DMS114 treated with DMSO at 0.1 percent for 48 hours (cell line): ENCODE measurements at regions not wholly inside any gene's neighbourhood (a gene's known extent, or its start where the extent isn't known, plus 50 kb on each side); places are given as distances from the start of the nearest gene placed in this dataset.

ENCODE experiments used
- DNase-seq: peaks from one replicate; lab custom pipeline; 2025; ENCODE audit not compliant: unreplicated experiment; lab: John Stamatoyannopoulos, UW

GRCh38 chr3:86733257-86733656 is 257.7 kb downstream of the VGLL3 start:
- DNase-seq: no peak

- DNase-seq: no peak
These were observed 259.4 kb downstream of the VGLL3 start for GRCh38 chr3:86731501-86731901.

GRCh38 chr3:86723433-86723832 is 267.5 kb downstream of the VGLL3 start:
- DNase-seq: no peak

GRCh38 chr3:86711634-86712033 is 279.3 kb downstream of the VGLL3 start:
- no peak for DNase-seq

- no peak for DNase-seq
These were observed 282.1 kb downstream of the VGLL3 start for GRCh38 chr3:86708893-86709292.

GRCh38 chr3:86702381-86702958 is 288.5 kb downstream of the VGLL3 start:
- DNase-seq: peak; percentile 81

- no peak for DNase-seq
These were observed 295.2 kb downstream of the VGLL3 start for GRCh38 chr3:86695752-86696151.

- no peak for DNase-seq
These were observed 317.0 kb downstream of the VGLL3 start for GRCh38 chr3:86673991-86674390.

- DNase-seq: peak; percentile 93
These were observed 329.1 kb downstream of the VGLL3 start for GRCh38 chr3:86661817-86662216.

- DNase-seq: peak; percentile 97
These were observed 332.1 kb downstream of the VGLL3 start for GRCh38 chr3:86658876-86659275.

- peak; percentile 76 for DNase-seq
These were observed 336.0 kb downstream of the VGLL3 start for GRCh38 chr3:86654806-86655460.

- DNase-seq: peak; percentile 85
These were observed 337.2 kb downstream of the VGLL3 start for GRCh38 chr3:86653661-86654205.

- DNase-seq: no peak
These were observed 342.9 kb downstream of the VGLL3 start for GRCh38 chr3:86648087-86648486.

- no peak for DNase-seq
These were observed 345.2 kb downstream of the VGLL3 start for GRCh38 chr3:86645756-86646155.

GRCh38 chr3:86634361-86634760 is 356.6 kb downstream of the VGLL3 start:
- DNase-seq: no peak

GRCh38 chr3:86629511-86629910 is 361.4 kb downstream of the VGLL3 start:
- no peak for DNase-seq

GRCh38 chr3:86624192-86624591 is 366.8 kb downstream of the VGLL3 start:
- no peak for DNase-seq

GRCh38 chr3:86618706-86619105 is 372.2 kb downstream of the VGLL3 start:
- DNase-seq: no peak

- no peak for DNase-seq
These were observed 385.8 kb downstream of the VGLL3 start for GRCh38 chr3:86605166-86605565.

- DNase-seq: no peak
These were observed 395.3 kb downstream of the VGLL3 start for GRCh38 chr3:86595696-86596095.

GRCh38 chr3:86594838-86595237 is 396.1 kb downstream of the VGLL3 start:
- no peak for DNase-seq

- no peak for DNase-seq
These were observed 412.9 kb downstream of the VGLL3 start for GRCh38 chr3:86578071-86578470.
